Neural cell (in vitro differentiated cells): ENCODE measurements at regions not wholly inside any gene's neighbourhood (a gene's known extent, or its start where the extent isn't known, plus 50 kb on each side); places are given as distances from the start of the nearest gene placed in this dataset.

Source experiments
- H2AFZ ChIP-seq: fragments of 200-600, 300-800 bp; sonication (generic), shearing (Covaris generic); 2 replicates; pipeline ENCODE4 v1.6.0; 2014; ENCODE audit warnings: low read depth, mild to moderate bottlenecking, antibody characterized with exemption, low read length, moderate library complexity
- H3F3A ChIP-seq: fragments of 200-600 bp; shearing (Covaris generic); 2 replicates; pipeline ENCODE4 v1.6.1; 2016; ENCODE audit warnings: mild to moderate bottlenecking, moderate library complexity, mixed read lengths, antibody characterized with exemption, low read length; ENCODE audit not compliant: insufficient read depth, poor library complexity, severe bottlenecking
- H3K27ac ChIP-seq: fragments of 200-600, 300-800 bp; sonication (generic), shearing (Covaris generic); 2 replicates; pipeline ENCODE4 v1.5.1; 2014; ENCODE audit warnings: mild to moderate bottlenecking, low read length, moderate library complexity
- H3K27me3 ChIP-seq: fragments of 300-800, 200-600 bp; sonication (generic), shearing (Covaris generic); 2 replicates; pipeline ENCODE4 v1.6.0; 2014; ENCODE audit warnings: mild to moderate bottlenecking, low read depth, low read length, moderate library complexity; ENCODE audit not compliant: insufficient read depth
- H3K36me3 ChIP-seq: fragments of 300-800, 200-600 bp; sonication (generic), shearing (Covaris generic); 2 replicates; pipeline ENCODE4 v1.5.1; 2014; ENCODE audit warnings: mild to moderate bottlenecking, antibody characterized with exemption, low read length, moderate library complexity; ENCODE audit not compliant: insufficient read depth
- H3K4me2 ChIP-seq: fragments of 300-800, 200-600 bp; sonication (generic), shearing (Covaris generic); 2 replicates; pipeline ENCODE4 v1.6.0; 2014; ENCODE audit warnings: mild to moderate bottlenecking, low read length
- H3K4me3 ChIP-seq: fragments of 300-800, 200-600 bp; sonication (generic), shearing (Covaris generic); 2 replicates; pipeline ENCODE4 v1.5.1; 2014; ENCODE audit warnings: mild to moderate bottlenecking, low read length, moderate library complexity
- H3K79me2 ChIP-seq: fragments of 200-600 bp; shearing (Covaris generic); replicated peaks from 2 replicates; pipeline ENCODE4 v1.6.0; 2014; ENCODE audit warnings: mild to moderate bottlenecking, low read length, moderate library complexity; ENCODE audit not compliant: insufficient read depth
- H3K9ac ChIP-seq: fragments of 300-800, 200-600 bp; sonication (generic), shearing (Covaris generic); 2 replicates; pipeline ENCODE4 v1.6.1; 2016; ENCODE audit warnings: mild to moderate bottlenecking, low read length, mixed read lengths
- H3K9me2 ChIP-seq: fragments of 200-600 bp; shearing (Covaris generic); 2 replicates; pipeline ENCODE4 v1.6.1; 2016; ENCODE audit warnings: mild to moderate bottlenecking, low read length, mixed read lengths; ENCODE audit not compliant: insufficient read depth
- H3K9me3 ChIP-seq: fragments of 200-600, 300-800 bp; sonication (generic), shearing (Covaris generic); 2 replicates; pipeline ENCODE4 v1.6.1; 2016; ENCODE audit warnings: mild to moderate bottlenecking, mixed run types, low read length, moderate library complexity, mixed read lengths
- H4K20me1 ChIP-seq: fragments of 200-600 bp; shearing (Covaris generic); 2 replicates; pipeline ENCODE4 v1.6.1; 2016; ENCODE audit warnings: mild to moderate bottlenecking, mixed run types; ENCODE audit not compliant: insufficient read depth
- EP300 ChIP-seq: fragments of 450-650 bp; conservative IDR thresholded peaks from 2 replicates; pipeline ENCODE4 v1.6.1; 2014; ENCODE audit warnings: antibody characterized with exemption, mild to moderate bottlenecking, moderate library complexity; ENCODE audit not compliant: poor library complexity, severe bottlenecking
- EZH2 ChIP-seq: fragments of 200-600, 300-800 bp; shearing (Covaris generic), sonication (generic); IDR thresholded peaks from 2 replicates; pipeline ENCODE4 v1.6.1; 2014; ENCODE audit warnings: antibody characterized with exemption, low read length, borderline replicate concordance, mild to moderate bottlenecking; ENCODE audit not compliant: insufficient read depth, poor library complexity, severe bottlenecking
- MXI1 ChIP-seq: fragments of 450-650 bp; conservative IDR thresholded peaks from 2 replicates; pipeline ENCODE4 v1.6.1; 2014; ENCODE audit warnings: antibody characterized with exemption, mild to moderate bottlenecking; ENCODE audit not compliant: poor library complexity, severe bottlenecking
- POLR2AphosphoS5 ChIP-seq: IDR thresholded peaks from 2 replicates; pipeline ENCODE4 v1.6.1; 2012
- RAD21 ChIP-seq: fragments of 450-650 bp; conservative IDR thresholded peaks from 2 replicates; pipeline ENCODE4 v1.6.1; 2014; ENCODE audit warnings: antibody characterized with exemption, mild to moderate bottlenecking, moderate library complexity
- SMC3 ChIP-seq: fragments of 450-650 bp; conservative IDR thresholded peaks from 2 replicates; pipeline ENCODE4 v1.6.1; 2014; ENCODE audit warnings: antibody characterized with exemption, mild to moderate bottlenecking, moderate library complexity; ENCODE audit not compliant: poor library complexity
- TAF1 ChIP-seq: IDR thresholded peaks from 2 replicates; pipeline ENCODE4 v1.6.1; 2012; ENCODE audit warnings: low read depth
- TF ChIP-seq, protein P1 (sequence below): IDR thresholded peaks from 2 replicates; pipeline ENCODE4 v1.6.1; 2012; ENCODE audit warnings: borderline replicate concordance
- TF ChIP-seq, protein P2 (sequence below): fragments of 450-650 bp; IDR thresholded peaks from 2 replicates; pipeline ENCODE4 v1.5.1; 2014; ENCODE audit warnings: antibody characterized with exemption, mild to moderate bottlenecking, moderate library complexity; ENCODE audit not compliant: poor library complexity, severe bottlenecking

DNA sequence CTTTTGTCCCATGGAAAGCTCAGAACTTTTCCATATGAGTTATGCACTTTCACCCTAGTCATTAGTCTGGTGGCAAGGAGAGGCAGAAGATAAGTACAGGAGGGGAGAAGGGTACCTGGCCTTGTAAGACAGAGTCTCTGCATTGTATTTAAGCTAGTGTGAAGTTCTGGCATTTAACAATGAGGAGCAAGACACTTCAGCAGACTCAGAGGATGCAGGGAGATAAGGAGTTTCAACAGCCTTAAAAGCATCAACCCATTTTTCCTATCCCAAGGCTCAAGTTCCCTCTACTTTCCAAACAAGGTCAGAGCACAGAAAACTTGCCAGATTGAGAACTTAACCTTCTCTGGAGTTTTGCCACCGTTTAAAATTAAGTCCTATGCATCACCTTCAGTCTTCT is 348.2 kb upstream of the VRK2 start:
- no peak overlapping the region for H3K9ac ChIP-seq
- no peaks in the 10 kb centered on the region for H3K9me3 ChIP-seq
- H3K27me3 ChIP-seq, result no peaks in the 10 kb centered on the region
- no peak overlapping the region for H3K4me2 ChIP-seq
- H3K4me3 ChIP-seq, result no peak overlapping the region
- H4K20me1 ChIP-seq, result no peaks in the 10 kb centered on the region
- no peak for TF ChIP-seq SMC3
- no peak for TF ChIP-seq RAD21
- TF ChIP-seq EZH2, result no peak
- TF ChIP-seq, protein P1, sequence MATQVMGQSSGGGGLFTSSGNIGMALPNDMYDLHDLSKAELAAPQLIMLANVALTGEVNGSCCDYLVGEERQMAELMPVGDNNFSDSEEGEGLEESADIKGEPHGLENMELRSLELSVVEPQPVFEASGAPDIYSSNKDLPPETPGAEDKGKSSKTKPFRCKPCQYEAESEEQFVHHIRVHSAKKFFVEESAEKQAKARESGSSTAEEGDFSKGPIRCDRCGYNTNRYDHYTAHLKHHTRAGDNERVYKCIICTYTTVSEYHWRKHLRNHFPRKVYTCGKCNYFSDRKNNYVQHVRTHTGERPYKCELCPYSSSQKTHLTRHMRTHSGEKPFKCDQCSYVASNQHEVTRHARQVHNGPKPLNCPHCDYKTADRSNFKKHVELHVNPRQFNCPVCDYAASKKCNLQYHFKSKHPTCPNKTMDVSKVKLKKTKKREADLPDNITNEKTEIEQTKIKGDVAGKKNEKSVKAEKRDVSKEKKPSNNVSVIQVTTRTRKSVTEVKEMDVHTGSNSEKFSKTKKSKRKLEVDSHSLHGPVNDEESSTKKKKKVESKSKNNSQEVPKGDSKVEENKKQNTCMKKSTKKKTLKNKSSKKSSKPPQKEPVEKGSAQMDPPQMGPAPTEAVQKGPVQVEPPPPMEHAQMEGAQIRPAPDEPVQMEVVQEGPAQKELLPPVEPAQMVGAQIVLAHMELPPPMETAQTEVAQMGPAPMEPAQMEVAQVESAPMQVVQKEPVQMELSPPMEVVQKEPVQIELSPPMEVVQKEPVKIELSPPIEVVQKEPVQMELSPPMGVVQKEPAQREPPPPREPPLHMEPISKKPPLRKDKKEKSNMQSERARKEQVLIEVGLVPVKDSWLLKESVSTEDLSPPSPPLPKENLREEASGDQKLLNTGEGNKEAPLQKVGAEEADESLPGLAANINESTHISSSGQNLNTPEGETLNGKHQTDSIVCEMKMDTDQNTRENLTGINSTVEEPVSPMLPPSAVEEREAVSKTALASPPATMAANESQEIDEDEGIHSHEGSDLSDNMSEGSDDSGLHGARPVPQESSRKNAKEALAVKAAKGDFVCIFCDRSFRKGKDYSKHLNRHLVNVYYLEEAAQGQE, result no peak
- TF ChIP-seq POLR2AphosphoS5, result no peak
- no peak for TF ChIP-seq TAF1
- no peak for TF ChIP-seq EP300
- TF ChIP-seq, protein P2, sequence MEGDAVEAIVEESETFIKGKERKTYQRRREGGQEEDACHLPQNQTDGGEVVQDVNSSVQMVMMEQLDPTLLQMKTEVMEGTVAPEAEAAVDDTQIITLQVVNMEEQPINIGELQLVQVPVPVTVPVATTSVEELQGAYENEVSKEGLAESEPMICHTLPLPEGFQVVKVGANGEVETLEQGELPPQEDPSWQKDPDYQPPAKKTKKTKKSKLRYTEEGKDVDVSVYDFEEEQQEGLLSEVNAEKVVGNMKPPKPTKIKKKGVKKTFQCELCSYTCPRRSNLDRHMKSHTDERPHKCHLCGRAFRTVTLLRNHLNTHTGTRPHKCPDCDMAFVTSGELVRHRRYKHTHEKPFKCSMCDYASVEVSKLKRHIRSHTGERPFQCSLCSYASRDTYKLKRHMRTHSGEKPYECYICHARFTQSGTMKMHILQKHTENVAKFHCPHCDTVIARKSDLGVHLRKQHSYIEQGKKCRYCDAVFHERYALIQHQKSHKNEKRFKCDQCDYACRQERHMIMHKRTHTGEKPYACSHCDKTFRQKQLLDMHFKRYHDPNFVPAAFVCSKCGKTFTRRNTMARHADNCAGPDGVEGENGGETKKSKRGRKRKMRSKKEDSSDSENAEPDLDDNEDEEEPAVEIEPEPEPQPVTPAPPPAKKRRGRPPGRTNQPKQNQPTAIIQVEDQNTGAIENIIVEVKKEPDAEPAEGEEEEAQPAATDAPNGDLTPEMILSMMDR, result no peak
- no peak for TF ChIP-seq MXI1
- H3K9me2 ChIP-seq, result no peaks in the 10 kb centered on the region
- no peak overlapping the region for H3K27ac ChIP-seq
- no peaks in the 10 kb centered on the region for H3F3A ChIP-seq
- no peaks in the 10 kb centered on the region for H3K36me3 ChIP-seq
- H2AFZ ChIP-seq, result no peak overlapping the region
- H3K79me2 ChIP-seq, result no peaks in the 10 kb centered on the region

DNA sequence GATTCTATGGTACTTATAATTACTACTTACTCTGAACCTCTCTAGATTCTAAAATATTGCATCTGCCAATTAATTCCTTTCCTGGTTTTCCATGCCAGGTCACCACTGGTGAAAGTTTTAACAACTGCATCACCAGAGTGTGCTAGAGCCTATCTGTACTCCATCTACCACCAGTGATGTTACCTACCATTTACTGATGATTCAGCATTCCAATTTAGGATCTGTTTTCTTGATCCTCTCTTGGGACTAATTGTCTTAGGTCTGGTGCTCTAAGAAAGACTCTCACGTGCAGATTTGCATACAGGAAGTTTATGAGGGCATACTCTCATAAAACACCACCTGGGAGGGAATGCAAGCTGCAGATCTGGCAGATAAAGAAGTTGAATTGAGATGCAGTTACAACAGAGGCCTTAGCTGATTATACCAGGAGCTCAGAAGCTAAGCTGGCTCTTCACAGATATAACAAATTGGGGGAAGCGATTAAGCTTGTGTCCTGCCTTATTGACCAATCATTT is 347.6 kb upstream of the VRK2 start:
- H3K27me3 ChIP-seq, result no peaks in the 10 kb centered on the region
- no peak overlapping the region for H3K9ac ChIP-seq
- no peak overlapping the region for H3K4me3 ChIP-seq
- no peak overlapping the region for H2AFZ ChIP-seq
- no peaks in the 10 kb centered on the region for H3F3A ChIP-seq
- H3K9me2 ChIP-seq, result no peaks in the 10 kb centered on the region
- H4K20me1 ChIP-seq, result no peaks in the 10 kb centered on the region
- H3K36me3 ChIP-seq, result no peaks in the 10 kb centered on the region
- TF ChIP-seq SMC3 (no peak), RAD21 (no peak), POLR2AphosphoS5 (no peak), TAF1 (no peak), EP300 (no peak), MXI1 (no peak), EZH2 (no peak)
- TF ChIP-seq, protein P2, result no peak
- TF ChIP-seq, protein P1, result no peak
- no peak overlapping the region for H3K4me2 ChIP-seq
- no peak overlapping the region for H3K27ac ChIP-seq
- no peaks in the 10 kb centered on the region for H3K79me2 ChIP-seq
- H3K9me3 ChIP-seq, result no peaks in the 10 kb centered on the region
